HepG2 (cell line): ENCODE measurements at regions not wholly inside any gene's neighbourhood (a gene's known extent, or its start where the extent isn't known, plus 50 kb on each side); places are given as distances from the start of the nearest gene placed in this dataset.

ENCODE experiments used
- ATAC-seq: fragments of 200-7000 bp; cut with Tn5 transposase; 3 replicates; pipeline ENCODE4 v1.9.1; 2020; ENCODE audit warnings: mild to moderate bottlenecking, moderate library complexity
- BruUV-seq: library from RNA; stranded (reverse); fragments of 400-500 nt; replicated peaks from 2 replicates; lab custom pipeline; 2021; lab: Mats Ljungman, UMichigan
- CTCF ChIA-PET: fragments of 300-600 bp; formaldehyde crosslinking; extraction: SDS; loops from one replicate; lab custom pipeline; 2021; ENCODE audit warnings: low total read pairs, inconsistent platforms, low intra/inter-chr PET ratio; lab: Yijun Ruan, JAX
- POLR2A ChIA-PET: fragments of 350-600 bp; sonication (Branson Sonifier 250); formaldehyde crosslinking; loops from one replicate; lab custom pipeline; 2020; ENCODE audit warnings: antibody characterized with exemption, inconsistent platforms; lab: Yijun Ruan, JAX
- DNase-seq: peaks from one replicate; pipeline ENCODE4 v3.0.0-alpha.2; 2015; ENCODE audit warnings: low spot score
- FAIRE-seq: peaks from 3 replicates; lab custom pipeline; 2011; peaks lifted over from hg19 to GRCh38; lab: Jason Lieb, UNC
- H2AFZ ChIP-seq: one replicate; pipeline ENCODE4 v1.6.1; 2011; ENCODE audit warnings: low read length, inconsistent platforms
- H3K27ac ChIP-seq: fragments of 300-600 bp; 3 replicates; pipeline ENCODE4 v1.8.0; 2011; ENCODE audit warnings: mixed run types, mild to moderate bottlenecking, mixed read lengths, low read length, inconsistent platforms; ENCODE audit not compliant: insufficient read depth; ENCODE audit errors: extremely low read length
- H3K27me3 ChIP-seq, 2 experiments: fragments of 200-600 bp in 1 of 2; 2 replicates in 1 of 2; 3 replicates in 1 of 2; pipeline versions ENCODE4 v1.6.0 to v1.8.0; 2011; ENCODE audit warnings: low read length in 2 of 2, mild to moderate bottlenecking in 2 of 2, moderate library complexity in 2 of 2, inconsistent platforms in 1 of 2; ENCODE audit not compliant: insufficient read depth in 2 of 2, control insufficient read depth in 1 of 2
- H3K36me3 ChIP-seq, 2 experiments: fragments of 200-600 bp in 1 of 2; replicated peaks in 1 of 2; 2 replicates in 1 of 2; 3 replicates in 1 of 2; pipeline versions ENCODE4 v1.5.1 to v1.8.0; 2011; ENCODE audit warnings: low read length in 2 of 2, inconsistent platforms in 1 of 2; ENCODE audit not compliant: insufficient read depth in 2 of 2, control insufficient read depth in 1 of 2
- H3K4me1 ChIP-seq: 2 replicates; pipeline ENCODE4 v1.5.1; 2012; ENCODE audit warnings: low read length, inconsistent platforms; ENCODE audit not compliant: insufficient read depth
- H3K4me2 ChIP-seq: 2 replicates; pipeline ENCODE4 v1.6.0; 2011; ENCODE audit warnings: low read depth, low read length, inconsistent platforms
- H3K4me3 ChIP-seq, 3 experiments: fragments of 200-600 bp in 1 of 3; sonication (generic), shearing (Covaris generic) in 1 of 3; replicated peaks in 1 of 3; 2 replicates each; pipeline ENCODE4 v1.5.1; 2011 to 2016; ENCODE audit warnings: low read length in 3 of 3, inconsistent platforms in 2 of 3, low read depth in 2 of 3, mild to moderate bottlenecking in 2 of 3, control low read depth in 1 of 3, mixed read lengths in 1 of 3; ENCODE audit not compliant: insufficient read depth in 1 of 3
- H3K79me2 ChIP-seq: one replicate; pipeline ENCODE4 v1.6.1; 2011; ENCODE audit warnings: low read length, inconsistent platforms; ENCODE audit not compliant: insufficient read depth
- H3K9ac ChIP-seq: 2 replicates; pipeline ENCODE4 v1.6.0; 2011; ENCODE audit warnings: mild to moderate bottlenecking, low read depth, low read length, inconsistent platforms; ENCODE audit not compliant: insufficient read depth
- H3K9me3 ChIP-seq: 2 replicates; pipeline ENCODE4 v1.5.1; 2012; ENCODE audit warnings: mild to moderate bottlenecking, low read length
- H4K20me1 ChIP-seq: 2 replicates; pipeline ENCODE4 v1.6.0; 2011; ENCODE audit warnings: inconsistent platforms, mild to moderate bottlenecking, low read length, moderate library complexity; ENCODE audit not compliant: insufficient read depth
- CTCF ChIP-seq: sonication (generic); formaldehyde crosslinking; IDR thresholded peaks from 2 replicates; pipeline ENCODE4 v1.5.0; 2020; ENCODE audit warnings: mild to moderate bottlenecking, missing genetic modification reagents, moderate library complexity
- STAG1 ChIP-seq: sonication (generic); formaldehyde crosslinking; IDR thresholded peaks from 2 replicates; pipeline ENCODE4 v1.4.0; 2020; ENCODE audit warnings: missing genetic modification reagents
- ZHX1 ChIP-seq: sonication (generic); formaldehyde crosslinking; IDR thresholded peaks from 2 replicates; pipeline ENCODE4 v1.8.1; 2022; ENCODE audit warnings: low read depth, mild to moderate bottlenecking, missing genetic modification reagents
- ZNF121 ChIP-seq: sonication (generic); formaldehyde crosslinking; IDR thresholded peaks from 2 replicates; pipeline ENCODE4 v1.5.0; 2020; ENCODE audit warnings: mild to moderate bottlenecking, missing genetic modification reagents
- ZNF652 ChIP-seq: IDR thresholded peaks from 2 replicates; pipeline ENCODE4 v1.6.1; 2016; ENCODE audit warnings: low read depth, borderline replicate concordance
- WGBS: methylation state at CpG from one replicate; pipeline ENCODE4 v1.1.6; 2017; ENCODE audit warnings: low lambda C conversion rate; 5-methylcytosine and 5-hydroxymethylcytosine counted together
- in situ Hi-C: cut with HindIII; loops from 2 replicates; pipeline ENCODE4 v1.10.0; 2017; ENCODE audit warnings: low pct_unique_long_range_greater_than_20kb; ENCODE audit not compliant: extremely low pct_ligation_motif_present
- intact Hi-C: fragments of 100-400 bp; cut with micrococcal nuclease; formaldehyde crosslinking; loops from one replicate; pipeline ENCODE4 v1.10.0; 2022; ENCODE audit not compliant: unreplicated experiment

- H3K27me3 ChIP-seq: no peaks in the 10 kb centered on the region
- no peak overlapping the region for H3K4me2 ChIP-seq
- H4K20me1 ChIP-seq: no peaks in the 10 kb centered on the region
- ATAC-seq: peak; percentile 44; the same call in 1 of the 3 replicates
- POLR2A ChIA-PET: no interaction called here
- no peak overlapping the region for H2AFZ ChIP-seq
- peak; percentile 55 for DNase-seq
- CTCF ChIA-PET: interaction anchor here (0.6 to 1.2 kb wide), 2 partner anchors 483 to 608 kb away, joined by 3 to 4 read pairs; no protein-coding TSS in a partner anchor
- no peak overlapping the region for H3K27ac ChIP-seq
- H3K4me3 ChIP-seq: no peak overlapping the region
- FAIRE-seq: no peak
- no peaks in the 10 kb centered on the region for H3K79me2 ChIP-seq
- intact Hi-C loops: loop anchor here (1.0 to 5.0 kb wide), 2 partner anchors 193 to 483 kb away; no protein-coding TSS in a partner anchor
- H3K9me3 ChIP-seq: no peaks in the 10 kb centered on the region
- TF ChIP-seq STAG1 (CRISPR knock-in tag) (peak; percentile 33), CTCF (CRISPR knock-in tag) (peak; percentile 55), ZNF121 (CRISPR knock-in tag) (no peak), ZHX1 (CRISPR knock-in tag) (no peak), ZNF652 (CRISPR knock-in tag) (peak; percentile 95)
- TF ChIP-seq, all 625 proteins: peak for 3
- no peaks in the 10 kb centered on the region for H3K36me3 ChIP-seq
- H3K4me1 ChIP-seq: no peaks in the 10 kb centered on the region
- BruUV-seq: no TSS peak
- H3K9ac ChIP-seq: no peak overlapping the region
- in situ Hi-C loops: loop anchor here (25.0 kb wide), 1 partner anchor 473 kb away; no protein-coding TSS in a partner anchor
- 7% methylated on average over 6 of the region's 6 CpGs for WGBS
Measured at GRCh38 chr18:33839452-33840211, 261.6 kb downstream of the ASXL3 start.
